Endothelial cell of umbilical vein (primary cell): ENCODE measurements at regions not wholly inside any gene's neighbourhood (a gene's known extent, or its start where the extent isn't known, plus 50 kb on each side); places are given as distances from the start of the nearest gene placed in this dataset.

Experiments
- BruUV-seq: library from RNA; stranded (reverse); fragments of 400-500 nt; replicated peaks from 2 replicates; lab custom pipeline; 2021; lab: Mats Ljungman, UMichigan
- CTCF ChIA-PET: fragments of 300-600, 350-600 bp; sonication (Branson Sonifier 250); formaldehyde crosslinking; loops from one replicate; lab custom pipeline; 2021; ENCODE audit warnings: antibody characterized with exemption, inconsistent platforms; lab: Charles Lee
- POLR2A ChIA-PET: fragments of 300-600, 350-600 bp; sonication (Branson Sonifier 250); formaldehyde crosslinking; loops from one replicate; lab custom pipeline; 2021; ENCODE audit warnings: antibody characterized with exemption, inconsistent platforms; lab: Charles Lee
- DNase-seq: peaks from one replicate; pipeline ENCODE4 v3.0.0-alpha.2; 2011; ENCODE audit warnings: low read depth, low spot score
- FAIRE-seq: peaks from 2 replicates; lab custom pipeline; 2011; peaks lifted over from hg19 to GRCh38; lab: Jason Lieb, UNC
- H2AFZ ChIP-seq: 2 replicates; pipeline ENCODE4 v1.6.0; 2012; ENCODE audit warnings: low read depth, low read length, control low read depth, inconsistent platforms
- H3K27ac ChIP-seq: 2 replicates; pipeline ENCODE4 v1.5.1; 2011; ENCODE audit warnings: low read depth, mild to moderate bottlenecking, control low read depth, low read length, moderate library complexity; ENCODE audit not compliant: insufficient read depth
- H3K27me3 ChIP-seq, 2 experiments: 2 replicates each; pipeline versions ENCODE4 v1.6.0 to v1.6.1; 2011; ENCODE audit warnings: low read length in 2 of 2, mixed read lengths in 1 of 2; ENCODE audit not compliant: control insufficient read depth in 2 of 2, insufficient read depth in 2 of 2
- H3K36me3 ChIP-seq, 2 experiments: 2 replicates in 1 of 2; 3 replicates in 1 of 2; pipeline ENCODE4 v1.5.1; 2011; ENCODE audit warnings: low read length in 2 of 2, mild to moderate bottlenecking in 1 of 2, moderate library complexity in 1 of 2; ENCODE audit not compliant: control insufficient read depth in 2 of 2, insufficient read depth in 2 of 2; ENCODE audit errors: extremely low read depth in 1 of 2
- H3K4me1 ChIP-seq: 3 replicates; pipeline ENCODE4 v1.5.1; 2011; ENCODE audit warnings: mild to moderate bottlenecking, low read length; ENCODE audit not compliant: control insufficient read depth, insufficient read depth; ENCODE audit errors: extremely low read depth
- H3K4me2 ChIP-seq: 2 replicates; pipeline ENCODE4 v1.6.1; 2011; ENCODE audit warnings: low read length, control low read depth, mixed read lengths; ENCODE audit not compliant: insufficient read depth
- H3K4me3 ChIP-seq, 3 experiments: fragments of 200-600 bp in 1 of 3; sonication (generic), shearing (Covaris generic) in 1 of 3; replicated peaks in 1 of 3; 2 replicates each; pipeline ENCODE4 v1.5.1; 2011 to 2016; ENCODE audit warnings: control low read depth in 3 of 3, low read length in 3 of 3, mild to moderate bottlenecking in 2 of 3, inconsistent platforms in 1 of 3, low read depth in 1 of 3, moderate library complexity in 1 of 3; ENCODE audit not compliant: insufficient read depth in 1 of 3
- H3K79me2 ChIP-seq: 2 replicates; pipeline ENCODE4 v1.6.0; 2012; ENCODE audit warnings: low read length, inconsistent platforms; ENCODE audit not compliant: control insufficient read depth, insufficient read depth
- H3K9ac ChIP-seq: replicated peaks from 2 replicates; pipeline ENCODE3; 2011; ENCODE audit warnings: low read length, control low read depth; ENCODE audit not compliant: insufficient read depth; ENCODE audit errors: extremely low read depth
- H3K9me1 ChIP-seq: replicated peaks from 3 replicates; pipeline ENCODE4 v1.6.0; 2011; ENCODE audit warnings: mild to moderate bottlenecking, low read length; ENCODE audit not compliant: control insufficient read depth, insufficient read depth; ENCODE audit errors: extremely low read depth
- H3K9me3 ChIP-seq: replicated peaks from 2 replicates; pipeline ENCODE4 v1.5.1; 2012; ENCODE audit warnings: low read length, inconsistent platforms; ENCODE audit not compliant: control insufficient read depth, insufficient read depth
- H4K20me1 ChIP-seq: replicated peaks from 2 replicates; pipeline ENCODE3; 2011; ENCODE audit warnings: mild to moderate bottlenecking, low read length; ENCODE audit not compliant: control insufficient read depth, insufficient read depth; ENCODE audit errors: extremely low read depth
- EZH2 ChIP-seq: IDR thresholded peaks from 2 replicates; pipeline ENCODE4 v1.6.1; 2012; ENCODE audit warnings: borderline replicate concordance, low read depth, mild to moderate bottlenecking, moderate library complexity, low read length, inconsistent platforms; ENCODE audit not compliant: severe bottlenecking
- FOS ChIP-seq: IDR thresholded peaks from 2 replicates; pipeline ENCODE4 v1.6.1; 2011; ENCODE audit warnings: mild to moderate bottlenecking, low read length, moderate library complexity, borderline replicate concordance; ENCODE audit not compliant: insufficient read depth
- GATA2 ChIP-seq: IDR thresholded peaks from 2 replicates; pipeline ENCODE4 v1.7.0; 2011; ENCODE audit warnings: low read depth, mild to moderate bottlenecking, moderate library complexity, mixed read lengths, low read length; ENCODE audit not compliant: insufficient read length, insufficient read depth
- JUN ChIP-seq: IDR thresholded peaks from 2 replicates; pipeline ENCODE4 v1.6.1; 2011; ENCODE audit warnings: borderline replicate concordance, low read depth; ENCODE audit not compliant: insufficient read length, insufficient read depth
- MAX ChIP-seq: IDR thresholded peaks from 2 replicates; pipeline ENCODE4 v1.6.1; 2011; ENCODE audit not compliant: insufficient read depth, insufficient read length
- MYC ChIP-seq: IDR thresholded peaks from one replicate; pipeline ENCODE4 v1.6.1; 2011; ENCODE audit warnings: mild to moderate bottlenecking, low read depth, low read length
- POLR2A ChIP-seq: IDR thresholded peaks from 2 replicates; pipeline ENCODE4 v1.6.1; 2012; ENCODE audit warnings: low read depth, mild to moderate bottlenecking, control low read depth, low read length
- POLR2AphosphoS5 ChIP-seq: IDR thresholded peaks from 2 replicates; pipeline ENCODE4 v1.6.1; 2012; ENCODE audit warnings: low read depth, mild to moderate bottlenecking, control low read depth, low read length, moderate library complexity; ENCODE audit not compliant: insufficient read depth
- dilution Hi-C: fragments of 300-500 bp; cut with MboI; formaldehyde crosslinking; loops from one replicate; pipeline ENCODE4 v1.15.0; 2019; ENCODE audit warnings: low sequenced_read_pairs; ENCODE audit not compliant: extremely low pct_ligation_motif_present
- intact Hi-C: fragments of 100-400 bp; cut with micrococcal nuclease; formaldehyde crosslinking; loops from one replicate; pipeline ENCODE4 v1.10.0; 2022
- TF ChIP-seq, protein P1 (sequence below), 2 donors: IDR thresholded peaks; 1 replicate in 1 of 2; 2 replicates in 1 of 2; pipeline ENCODE4 v1.5.1; 2011; ENCODE audit warnings: low read length in 2 of 2, mild to moderate bottlenecking in 2 of 2, moderate library complexity in 2 of 2, control low read depth in 1 of 2, inconsistent platforms in 1 of 2, low read depth in 1 of 2; ENCODE audit not compliant: insufficient read depth in 1 of 2; ENCODE audit errors: extremely low read depth in 1 of 2

DNA sequence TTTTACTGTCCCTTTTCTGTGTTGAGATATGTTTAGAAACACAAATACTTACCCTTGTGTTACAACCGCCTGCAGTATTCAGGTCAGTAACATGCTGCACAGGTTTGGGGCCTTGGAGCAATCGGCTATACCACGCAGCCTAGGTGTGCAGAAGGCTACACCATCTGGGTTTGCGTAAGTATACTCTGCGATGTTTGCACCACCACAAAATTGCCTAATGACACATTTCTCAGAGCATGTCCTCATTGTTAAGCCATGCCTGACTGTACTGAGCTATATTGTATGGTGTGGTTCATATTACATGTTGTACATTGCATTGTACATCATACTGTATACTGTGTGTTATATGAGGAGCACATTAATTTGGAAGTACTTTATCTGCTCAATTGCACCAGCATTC is 247.4 kb downstream of the RHOU start:
- Histone ChIP-seq H3K4me2 (no peak overlapping the region), H3K4me1 (no peaks in the 10 kb centered on the region), H3K79me2 (no peaks in the 10 kb centered on the region), H3K27ac (no peak overlapping the region), H3K9ac (no peak overlapping the region), H3K27me3 (no peaks in the 10 kb centered on the region), H3K4me3 (no peak overlapping the region), H3K36me3 (no peaks in the 10 kb centered on the region), H2AFZ (no peak overlapping the region), H3K9me1 (no peaks in the 10 kb centered on the region), H4K20me1 (no peaks in the 10 kb centered on the region), H3K9me3 (no peaks in the 10 kb centered on the region)
- no TSS peak for BruUV-seq
- ChIA-PET CTCF (no interaction called here), POLR2A (no interaction called here)
- DNase-seq (no peak), FAIRE-seq (no peak)
- dilution Hi-C loops, result no loop called here
- TF ChIP-seq MAX (no peak), POLR2A (no peak), GATA2 (no peak), POLR2AphosphoS5 (no peak), MYC (no peak), JUN (no peak), EZH2 (no peak), FOS (no peak)
- TF ChIP-seq, protein P1, sequence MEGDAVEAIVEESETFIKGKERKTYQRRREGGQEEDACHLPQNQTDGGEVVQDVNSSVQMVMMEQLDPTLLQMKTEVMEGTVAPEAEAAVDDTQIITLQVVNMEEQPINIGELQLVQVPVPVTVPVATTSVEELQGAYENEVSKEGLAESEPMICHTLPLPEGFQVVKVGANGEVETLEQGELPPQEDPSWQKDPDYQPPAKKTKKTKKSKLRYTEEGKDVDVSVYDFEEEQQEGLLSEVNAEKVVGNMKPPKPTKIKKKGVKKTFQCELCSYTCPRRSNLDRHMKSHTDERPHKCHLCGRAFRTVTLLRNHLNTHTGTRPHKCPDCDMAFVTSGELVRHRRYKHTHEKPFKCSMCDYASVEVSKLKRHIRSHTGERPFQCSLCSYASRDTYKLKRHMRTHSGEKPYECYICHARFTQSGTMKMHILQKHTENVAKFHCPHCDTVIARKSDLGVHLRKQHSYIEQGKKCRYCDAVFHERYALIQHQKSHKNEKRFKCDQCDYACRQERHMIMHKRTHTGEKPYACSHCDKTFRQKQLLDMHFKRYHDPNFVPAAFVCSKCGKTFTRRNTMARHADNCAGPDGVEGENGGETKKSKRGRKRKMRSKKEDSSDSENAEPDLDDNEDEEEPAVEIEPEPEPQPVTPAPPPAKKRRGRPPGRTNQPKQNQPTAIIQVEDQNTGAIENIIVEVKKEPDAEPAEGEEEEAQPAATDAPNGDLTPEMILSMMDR (IDR thresholded peaks at IDR 0.05; ENCODE audit: extremely low read depth in 1 of 2, insufficient read depth in 1 of 2, low read depth in 1 of 2, low read length in 2 of 2), result no peak
- intact Hi-C loops, result no loop called here
